H9 (cell line): ENCODE measurements at regions not wholly inside any gene's neighbourhood (a gene's known extent, or its start where the extent isn't known, plus 50 kb on each side); places are given as distances from the start of the nearest gene placed in this dataset.

Experiments used
- DNase-seq: peaks from one replicate; pipeline ENCODE4 v3.0.0-alpha.2; 2017
- H2AFZ ChIP-seq: one replicate; pipeline ENCODE4 v1.6.1; 2013; ENCODE audit warnings: mild to moderate bottlenecking, low read length, control low read depth, moderate library complexity
- H2AK5ac ChIP-seq: 2 replicates; pipeline ENCODE4 v1.6.1; 2013; ENCODE audit warnings: low read length, control low read depth, mixed read lengths; ENCODE audit not compliant: insufficient read length
- H2BK120ac ChIP-seq: one replicate; pipeline ENCODE4 v1.6.1; 2013; ENCODE audit warnings: low read depth, mild to moderate bottlenecking, low read length, control low read depth, inconsistent platforms; ENCODE audit not compliant: poor library complexity, severe bottlenecking
- H2BK12ac ChIP-seq: 2 replicates; pipeline ENCODE4 v1.6.1; 2013; ENCODE audit warnings: low read length, control low read depth, mixed read lengths, low read depth; ENCODE audit not compliant: insufficient read length
- H2BK15ac ChIP-seq: 2 replicates; pipeline ENCODE4 v1.6.1; 2013; ENCODE audit warnings: low read depth, low read length, control low read depth
- H2BK20ac ChIP-seq: one replicate; pipeline ENCODE4 v1.6.1; 2013; ENCODE audit warnings: low read depth, mild to moderate bottlenecking, low read length, control low read depth, inconsistent platforms; ENCODE audit not compliant: poor library complexity, severe bottlenecking
- H2BK5ac ChIP-seq: 2 replicates; pipeline ENCODE4 v1.6.1; 2013; ENCODE audit warnings: low read length, control low read depth, mixed read lengths; ENCODE audit not compliant: insufficient read length
- H3K14ac ChIP-seq: 2 replicates; pipeline ENCODE4 v1.6.1; 2013; ENCODE audit warnings: low read length, control low read depth; ENCODE audit not compliant: insufficient read depth
- H3K18ac ChIP-seq: 2 replicates; pipeline ENCODE4 v1.6.1; 2013; ENCODE audit warnings: low read depth, mild to moderate bottlenecking, mixed read lengths, low read length, control low read depth; ENCODE audit not compliant: insufficient read length
- H3K23ac ChIP-seq: 2 replicates; pipeline ENCODE4 v1.6.1; 2013; ENCODE audit warnings: low read length, control low read depth, mixed read lengths, low read depth; ENCODE audit not compliant: insufficient read length
- H3K23me2 ChIP-seq: 2 replicates; pipeline ENCODE4 v1.6.1; 2013; ENCODE audit warnings: low read depth, mild to moderate bottlenecking, mixed read lengths, low read length, control low read depth; ENCODE audit not compliant: insufficient read length, poor library complexity, severe bottlenecking
- H3K27ac ChIP-seq: 2 replicates; pipeline ENCODE4 v1.5.1; 2013; ENCODE audit warnings: low read length, control low read depth, mixed read lengths, low read depth; ENCODE audit not compliant: insufficient read length
- H3K27me3 ChIP-seq: 2 replicates; pipeline ENCODE4 v1.6.1; 2013; ENCODE audit warnings: low read length, control low read depth, inconsistent platforms; ENCODE audit not compliant: insufficient read depth
- H3K4ac ChIP-seq: 2 replicates; pipeline ENCODE4 v1.6.1; 2013; ENCODE audit warnings: low read depth, mild to moderate bottlenecking, control low read depth, inconsistent platforms, low read length, moderate library complexity
- H3K4me1 ChIP-seq: 2 replicates; pipeline ENCODE4 v1.6.1; 2013; ENCODE audit warnings: low read length, control low read depth, inconsistent platforms; ENCODE audit not compliant: insufficient read depth
- H3K4me2 ChIP-seq: 2 replicates; pipeline ENCODE4 v1.6.1; 2013; ENCODE audit warnings: low read length, control low read depth, mixed read lengths; ENCODE audit not compliant: insufficient read length, insufficient read depth
- H3K56ac ChIP-seq: 2 replicates; pipeline ENCODE4 v1.6.1; 2013; ENCODE audit warnings: low read depth, mild to moderate bottlenecking, mixed read lengths, low read length, control low read depth; ENCODE audit not compliant: insufficient read length
- H3K79me1 ChIP-seq: 2 replicates; pipeline ENCODE4 v1.6.1; 2013; ENCODE audit warnings: low read depth, mild to moderate bottlenecking, moderate library complexity, low read length, control low read depth, inconsistent platforms; ENCODE audit not compliant: insufficient read depth, poor library complexity, severe bottlenecking
- H3K79me2 ChIP-seq: 2 replicates; pipeline ENCODE4 v1.6.1; 2013; ENCODE audit warnings: low read length, control low read depth, inconsistent platforms; ENCODE audit not compliant: insufficient read depth
- H3K9ac ChIP-seq: 2 replicates; pipeline ENCODE4 v1.6.1; 2013; ENCODE audit warnings: low read length, control low read depth, mixed read lengths; ENCODE audit not compliant: insufficient read length; ENCODE audit errors: extremely low read depth
- H3K9me3 ChIP-seq: one replicate; pipeline ENCODE4 v1.6.1; 2013; ENCODE audit warnings: low read depth, low read length, inconsistent platforms; ENCODE audit not compliant: control insufficient read depth
- H3T11ph ChIP-seq: one replicate; pipeline ENCODE4 v1.6.1; 2013; ENCODE audit warnings: mild to moderate bottlenecking, low read length, control low read depth, inconsistent platforms
- H4K20me1 ChIP-seq: one replicate; pipeline ENCODE4 v1.6.1; 2013; ENCODE audit not compliant: control insufficient read depth, insufficient read length, insufficient read depth
- H4K5ac ChIP-seq: 2 replicates; pipeline ENCODE4 v1.6.1; 2013; ENCODE audit warnings: low read depth, mild to moderate bottlenecking, mixed read lengths, low read length, control low read depth; ENCODE audit not compliant: insufficient read length
- H4K8ac ChIP-seq: replicated peaks from 2 replicates; pipeline ENCODE4 v1.6.1; 2013; ENCODE audit warnings: low read length, control low read depth, mixed read lengths, low read depth; ENCODE audit not compliant: insufficient read length
- H4K91ac ChIP-seq: 2 replicates; pipeline ENCODE4 v1.6.1; 2013; ENCODE audit warnings: low read depth, mild to moderate bottlenecking, moderate library complexity, mixed read lengths, low read length, control low read depth; ENCODE audit not compliant: insufficient read length
- H3K27ac Mint-ChIP-seq, 3 experiments: 2 replicates in 2 of 3; 3 replicates in 1 of 3; pipeline ENCODE4 v1.8.0; 2020 to 2021; ENCODE audit warnings: mixed read lengths in 3 of 3, mild to moderate bottlenecking in 1 of 3, moderate library complexity in 1 of 3
- H3K27me3 Mint-ChIP-seq: 2 replicates; pipeline ENCODE4 v1.8.0; 2021; ENCODE audit warnings: low read depth, mild to moderate bottlenecking, moderate library complexity, mixed read lengths
- H3K36me3 Mint-ChIP-seq, 3 experiments: 2 replicates in 2 of 3; 3 replicates in 1 of 3; pipeline ENCODE4 v1.8.0; 2020 to 2021; ENCODE audit warnings: low read depth in 3 of 3, mixed read lengths in 3 of 3; ENCODE audit not compliant: insufficient read depth in 1 of 3
- H3K4me1 Mint-ChIP-seq, 2 experiments: 2 replicates each; pipeline ENCODE4 v1.8.0; 2020; ENCODE audit warnings: mixed read lengths in 2 of 2
- H3K4me3 Mint-ChIP-seq, 2 experiments: 2 replicates in 1 of 2; 3 replicates in 1 of 2; pipeline ENCODE4 v1.8.0; 2020 to 2021; ENCODE audit warnings: mild to moderate bottlenecking in 2 of 2, mixed read lengths in 2 of 2, moderate library complexity in 1 of 2
- H3K9me3 Mint-ChIP-seq, 2 experiments: 2 replicates in 1 of 2; 3 replicates in 1 of 2; pipeline ENCODE4 v1.8.0; 2020; ENCODE audit warnings: mild to moderate bottlenecking in 2 of 2, mixed read lengths in 2 of 2, moderate library complexity in 1 of 2
- CTCF ChIP-seq: fragments of 200-600 bp; sonication (generic); conservative IDR thresholded peaks from 3 replicates; pipeline ENCODE4 v1.8.0; 2021; ENCODE audit warnings: antibody characterized with exemption, mild to moderate bottlenecking
- WGBS: extraction: QIAGEN DNeasy Blood & Tissue Kit; methylation state at CpG from one replicate; pipeline ENCODE4 v1.1.7; 2013; ENCODE audit warnings: missing lambda C conversion rate, low lambda C conversion rate, mixed read lengths; ENCODE audit not compliant: insufficient read length; ENCODE audit errors: extremely low coverage; 5-methylcytosine and 5-hydroxymethylcytosine counted together

- no peaks in the 10 kb centered on the region for H4K20me1 ChIP-seq
- no peaks in the 10 kb centered on the region for H3K27me3 ChIP-seq
- no peak overlapping the region for H4K8ac ChIP-seq
- H2BK15ac ChIP-seq = no peak overlapping the region
- H4K5ac ChIP-seq = no peak overlapping the region
- H2BK5ac ChIP-seq = no peak overlapping the region
- no CpG with 5 or more reads among the region's 3 CpGs for whole genome bisulfite sequencing
- no peak overlapping the region for H3K4ac ChIP-seq
- no peak overlapping the region for H3T11ph ChIP-seq
- H3K23me2 ChIP-seq = no peaks in the 10 kb centered on the region
- no peak overlapping the region for H3K14ac ChIP-seq
- H2AK5ac ChIP-seq = no peak overlapping the region
- DNase-seq = no peak
- Mint-ChIP-seq H3K36me3 (peaks cover 4 to 24% (median 15%) of the 10 kb centered on the region in 3 experiments; a peak in 6 of 7 replicates), H3K27me3 (no peaks in the 10 kb centered on the region), H3K4me3 (no peak overlapping the region), H3K27ac (no peak overlapping the region), H3K4me1 (peaks cover 5 to 10% of the 10 kb centered on the region in 2 experiments), H3K9me3 (peaks cover 5 to 15% of the 10 kb centered on the region in 2 experiments; a peak in 4 of 5 replicates)
- no peak overlapping the region for H2BK120ac ChIP-seq
- H3K4me2 ChIP-seq = no peak overlapping the region
- TF ChIP-seq CTCF = no peak
- H3K9me3 ChIP-seq = no peaks in the 10 kb centered on the region
- H3K18ac ChIP-seq = no peak overlapping the region
- no peak overlapping the region for H3K56ac ChIP-seq
- no peaks in the 10 kb centered on the region for H3K4me1 ChIP-seq
- H3K9ac ChIP-seq = no peak overlapping the region
- no peak overlapping the region for H3K27ac ChIP-seq
- H2AFZ ChIP-seq = no peak overlapping the region
- no peak overlapping the region for H3K23ac ChIP-seq
- no peak overlapping the region for H4K91ac ChIP-seq
- no peak overlapping the region for H2BK12ac ChIP-seq
- no peaks in the 10 kb centered on the region for H3K79me1 ChIP-seq
- no peaks in the 10 kb centered on the region for H3K79me2 ChIP-seq
- no peak overlapping the region for H2BK20ac ChIP-seq
Measured at GRCh38 chr5:82931110-82931509, 146.1 kb downstream of the TMEM167A start.
